OCI-LY3 (cell line): ENCODE measurements at regions not wholly inside any gene's neighbourhood (a gene's known extent, or its start where the extent isn't known, plus 50 kb on each side); places are given as distances from the start of the nearest gene placed in this dataset.

Experiments used
- H2AFZ ChIP-seq: fragments of 200-600, 300-600 bp; shearing (Covaris generic); 2 replicates; pipeline ENCODE4 v1.6.0; 2014; ENCODE audit warnings: antibody characterized with exemption, low read depth, low read length
- H3K27ac ChIP-seq: fragments of 200-600, 300-600 bp; sonication (generic); 2 replicates; pipeline ENCODE4 v1.5.1; 2014; ENCODE audit warnings: mild to moderate bottlenecking, low read length, moderate library complexity, mixed read lengths
- H3K27me3 ChIP-seq: fragments of 200-600, 300-600 bp; sonication (generic); 2 replicates; pipeline ENCODE4 v1.6.1; 2014; ENCODE audit warnings: low read depth, low read length, mixed read lengths
- H3K36me3 ChIP-seq: fragments of 200-600, 300-600 bp; sonication (generic); replicated peaks from 2 replicates; pipeline ENCODE3; 2014; ENCODE audit warnings: low read depth, low read length, mixed read lengths
- H3K4me1 ChIP-seq: fragments of 300-600, 200-600 bp; sonication (generic); 2 replicates; pipeline ENCODE4 v1.6.1; 2014; ENCODE audit warnings: low read length, mixed read lengths
- H3K4me2 ChIP-seq: fragments of 200-600, 300-600 bp; sonication (generic); 2 replicates; pipeline ENCODE4 v1.6.1; 2014; ENCODE audit warnings: low read length, mixed read lengths
- H3K4me3 ChIP-seq: fragments of 300-600, 200-600 bp; sonication (generic); 2 replicates; pipeline ENCODE4 v1.5.1; 2014; ENCODE audit warnings: antibody characterized with exemption, mild to moderate bottlenecking, low read length, moderate library complexity
- H3K79me2 ChIP-seq: fragments of 300-600, 200-600 bp; shearing (Covaris generic); 2 replicates; pipeline ENCODE4 v1.6.1; 2014; ENCODE audit warnings: mild to moderate bottlenecking, low read length, mixed read lengths
- H3K9ac ChIP-seq: fragments of 300-600, 200-600 bp; shearing (Covaris generic); 2 replicates; pipeline ENCODE4 v1.6.0; 2014; ENCODE audit warnings: mild to moderate bottlenecking, low read length, moderate library complexity
- H3K9me3 ChIP-seq: fragments of 200-600, 300-600 bp; shearing (Covaris generic); 2 replicates; pipeline ENCODE4 v1.6.1; 2014; ENCODE audit warnings: low read length, mixed read lengths; ENCODE audit not compliant: insufficient read depth
- H4K20me1 ChIP-seq: fragments of 200-600, 300-600 bp; sonication (generic); 2 replicates; pipeline ENCODE4 v1.6.1; 2016; ENCODE audit warnings: low read length, mixed read lengths; ENCODE audit not compliant: insufficient read depth
- EZH2phosphoT487 ChIP-seq: fragments of 200-600 bp; shearing (Covaris generic); IDR thresholded peaks from 2 replicates; pipeline ENCODE4 v1.6.1; 2018; ENCODE audit warnings: antibody characterized with exemption, mixed run types, low read depth
- TF ChIP-seq, protein P1 (sequence below): fragments of 200-600, 300-600 bp; sonication (generic); IDR thresholded peaks from 2 replicates; pipeline ENCODE4 v1.5.1; 2014; ENCODE audit warnings: antibody characterized with exemption, low read length, low read depth

DNA sequence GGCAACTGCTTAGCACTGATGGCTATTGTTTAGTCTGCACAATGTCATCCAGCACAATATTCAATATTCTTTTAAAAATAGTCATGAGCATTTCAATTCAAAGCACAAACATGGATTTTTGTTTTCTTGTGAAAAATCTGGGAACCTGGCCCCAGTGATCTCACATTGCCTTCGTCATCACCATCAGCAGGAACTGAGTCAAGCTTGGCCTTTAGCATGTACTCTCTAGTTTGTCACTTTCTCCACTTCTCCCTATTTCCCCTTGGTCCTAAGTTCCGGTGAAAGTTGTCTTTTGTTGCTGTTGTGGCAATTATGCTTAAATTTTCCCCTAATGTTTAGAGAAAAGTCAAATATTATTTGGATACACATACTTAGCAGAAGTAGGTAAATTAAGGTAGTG, 252.9 kb upstream of the SORCS1 start:
- no peak for TF ChIP-seq EZH2phosphoT487
- TF ChIP-seq, protein P1, sequence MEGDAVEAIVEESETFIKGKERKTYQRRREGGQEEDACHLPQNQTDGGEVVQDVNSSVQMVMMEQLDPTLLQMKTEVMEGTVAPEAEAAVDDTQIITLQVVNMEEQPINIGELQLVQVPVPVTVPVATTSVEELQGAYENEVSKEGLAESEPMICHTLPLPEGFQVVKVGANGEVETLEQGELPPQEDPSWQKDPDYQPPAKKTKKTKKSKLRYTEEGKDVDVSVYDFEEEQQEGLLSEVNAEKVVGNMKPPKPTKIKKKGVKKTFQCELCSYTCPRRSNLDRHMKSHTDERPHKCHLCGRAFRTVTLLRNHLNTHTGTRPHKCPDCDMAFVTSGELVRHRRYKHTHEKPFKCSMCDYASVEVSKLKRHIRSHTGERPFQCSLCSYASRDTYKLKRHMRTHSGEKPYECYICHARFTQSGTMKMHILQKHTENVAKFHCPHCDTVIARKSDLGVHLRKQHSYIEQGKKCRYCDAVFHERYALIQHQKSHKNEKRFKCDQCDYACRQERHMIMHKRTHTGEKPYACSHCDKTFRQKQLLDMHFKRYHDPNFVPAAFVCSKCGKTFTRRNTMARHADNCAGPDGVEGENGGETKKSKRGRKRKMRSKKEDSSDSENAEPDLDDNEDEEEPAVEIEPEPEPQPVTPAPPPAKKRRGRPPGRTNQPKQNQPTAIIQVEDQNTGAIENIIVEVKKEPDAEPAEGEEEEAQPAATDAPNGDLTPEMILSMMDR = no peak
- Histone ChIP-seq H3K9me3 (no peaks in the 10 kb centered on the region), H3K36me3 (peaks cover 9% of the 10 kb centered on the region), H3K27ac (peak overlapping the region; percentile 99), H3K4me1 (peaks cover 84% of the 10 kb centered on the region), H3K27me3 (no peaks in the 10 kb centered on the region), H3K9ac (peak overlapping the region; percentile 73), H3K79me2 (no peaks in the 10 kb centered on the region), H2AFZ (no peak overlapping the region), H3K4me2 (peak overlapping the region; percentile 77), H3K4me3 (peak overlapping the region; percentile 58; the same call in 1 of the 2 replicates), H4K20me1 (no peaks in the 10 kb centered on the region)

DNA sequence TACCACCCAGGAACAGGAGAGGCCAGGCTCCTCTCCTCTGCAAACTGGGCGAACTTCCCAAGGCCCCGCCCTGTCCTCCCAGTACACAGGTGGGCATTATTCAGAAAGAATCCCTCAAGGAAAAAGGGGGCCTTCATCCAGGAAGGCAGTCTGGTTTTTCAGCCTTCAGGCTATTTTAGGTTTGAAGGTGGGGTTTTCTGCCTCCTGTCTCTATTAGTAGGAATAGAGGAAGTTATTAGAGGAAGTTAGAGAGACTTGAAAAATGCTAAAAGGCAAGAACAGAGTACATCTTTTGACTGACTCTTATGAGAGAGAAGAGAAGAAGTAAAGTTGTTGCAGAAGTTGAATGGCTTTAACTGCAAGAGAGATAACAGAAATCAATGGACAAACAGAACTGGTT, 250.9 kb upstream of the SORCS1 start:
- H3K9ac ChIP-seq = peak overlapping the region; percentile 69
- H4K20me1 ChIP-seq = no peaks in the 10 kb centered on the region
- H3K4me3 ChIP-seq = peak overlapping the region; percentile 15; the same call in 1 of the 2 replicates
- H3K9me3 ChIP-seq = 0 out of 2 replicates have a peak, but pooled peaks cover 3% of the 10 kb centered on the region
- no peak overlapping the region for H2AFZ ChIP-seq
- no peaks in the 10 kb centered on the region for H3K79me2 ChIP-seq
- H3K4me1 ChIP-seq = peaks cover 67% of the 10 kb centered on the region
- H3K27ac ChIP-seq = peak overlapping the region; percentile 99
- no peaks in the 10 kb centered on the region for H3K27me3 ChIP-seq
- H3K36me3 ChIP-seq = peaks cover 11% of the 10 kb centered on the region
- TF ChIP-seq, protein P1 = no peak
- TF ChIP-seq EZH2phosphoT487 = no peak
- H3K4me2 ChIP-seq = peak overlapping the region; percentile 56

DNA sequence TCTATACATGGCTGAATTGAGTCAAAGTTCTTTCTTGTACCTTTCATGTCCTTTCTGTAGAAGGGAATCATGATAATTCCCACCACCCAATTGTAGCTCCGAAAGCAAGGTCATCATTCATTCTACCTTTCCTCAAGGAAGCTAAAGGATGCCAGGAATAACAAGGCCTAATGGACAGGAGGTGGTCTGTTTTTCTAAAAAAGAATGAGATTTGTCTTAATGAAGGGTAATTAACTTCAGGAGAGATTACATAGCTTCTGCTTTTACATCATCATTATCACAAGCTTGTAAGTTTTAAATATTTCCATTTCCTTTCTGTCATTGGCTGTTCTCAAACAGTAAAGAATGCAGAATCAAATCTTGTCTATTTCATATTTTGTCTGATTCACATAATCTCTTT, 249.5 kb upstream of the SORCS1 start:
- H3K9me3 ChIP-seq = 0 out of 2 replicates have a peak, but pooled peaks cover 3% of the 10 kb centered on the region
- peaks cover 65% of the 10 kb centered on the region for H3K4me1 ChIP-seq
- H3K27ac ChIP-seq = peak overlapping the region; percentile 99; the same call in 1 of the 2 replicates
- H3K27me3 ChIP-seq = no peaks in the 10 kb centered on the region
- H3K36me3 ChIP-seq = peaks cover 11% of the 10 kb centered on the region
- no peaks in the 10 kb centered on the region for H4K20me1 ChIP-seq
- H3K9ac ChIP-seq = no peak overlapping the region
- no peak overlapping the region for H2AFZ ChIP-seq
- TF ChIP-seq EZH2phosphoT487 = no peak
- TF ChIP-seq, protein P1 = no peak
- H3K79me2 ChIP-seq = no peaks in the 10 kb centered on the region
- H3K4me2 ChIP-seq = no peak overlapping the region
- no peak overlapping the region for H3K4me3 ChIP-seq

DNA sequence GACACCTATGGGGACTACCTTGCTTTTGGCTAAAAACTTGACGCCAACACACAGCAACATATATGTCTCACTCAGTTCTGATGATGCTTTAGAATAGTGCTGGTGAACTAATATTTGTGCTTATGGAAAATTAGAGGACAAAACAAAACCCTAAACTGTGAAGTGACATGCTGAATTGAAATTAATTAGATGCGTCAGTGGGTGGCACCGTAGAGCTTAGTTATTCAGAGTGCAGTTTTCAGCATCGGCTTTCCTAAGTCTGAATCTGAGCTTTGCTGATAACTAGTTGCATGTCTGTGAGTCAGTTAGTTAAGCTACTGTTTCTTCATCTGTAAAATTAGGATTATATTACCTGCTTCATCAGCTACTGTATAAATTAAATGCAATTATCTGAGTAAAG, 245.0 kb upstream of the SORCS1 start:
- Histone ChIP-seq H3K9me3 (0 out of 2 replicates have a peak, but pooled peaks cover 3% of the 10 kb centered on the region), H2AFZ (no peak overlapping the region), H3K27me3 (no peaks in the 10 kb centered on the region), H3K4me3 (no peak overlapping the region), H3K36me3 (peaks cover 11% of the 10 kb centered on the region), H3K4me2 (peak overlapping the region; percentile 15; the same call in 1 of the 2 replicates), H3K4me1 (peaks cover 21% of the 10 kb centered on the region), H4K20me1 (no peaks in the 10 kb centered on the region), H3K27ac (peak overlapping the region; percentile 51), H3K9ac (peak overlapping the region; percentile 19; the same call in 1 of the 2 replicates), H3K79me2 (no peaks in the 10 kb centered on the region)
- TF ChIP-seq EZH2phosphoT487 = no peak
- TF ChIP-seq, protein P1 = peak; percentile 65
